ENCODE measurements at regions not wholly inside any gene's neighbourhood (a gene's known extent, or its start where the extent isn't known, plus 50 kb on each side); places are given as distances from the start of the nearest gene placed in this dataset.

DNA sequence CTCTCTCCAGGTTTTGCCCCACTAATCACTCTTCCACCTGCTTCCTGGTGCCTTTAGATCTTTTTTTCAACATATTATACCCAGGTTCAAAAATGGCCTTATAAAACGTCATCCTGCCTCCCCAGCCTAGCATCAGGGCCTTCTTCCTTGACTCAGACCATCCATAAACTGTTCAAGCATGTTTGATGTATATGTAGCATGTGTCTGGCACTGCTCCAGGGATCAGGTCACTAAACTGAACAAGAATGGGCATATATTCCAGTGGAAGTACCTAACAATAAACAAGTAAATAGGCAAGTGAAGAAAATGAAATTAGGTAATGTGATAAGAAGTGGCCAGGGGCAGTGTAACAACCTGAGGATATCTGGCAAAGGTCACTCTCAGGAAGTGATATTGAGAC is 141.2 kb downstream of the TRIB2 start:
- no peak for TF ChIP-seq POLR2A (IDR thresholded peaks at IDR 0.05; ENCODE audit: control extremely low read depth in 1 of 2, low read depth in 2 of 2, low read length in 2 of 2)
- TF ChIP-seq TCF12 (IDR thresholded peaks at IDR 0.05; ENCODE audit: low read depth, low read length): no peak
- TF ChIP-seq CTCF (IDR thresholded peaks at IDR 0.05; ENCODE audit: control extremely low read depth in 1 of 3, insufficient read depth in 1 of 3, low read depth in 1 of 3, low read length in 3 of 3): no peak
- no peak for TF ChIP-seq MAFK (IDR thresholded peaks at IDR 0.05; ENCODE audit: low read depth, low read length)
- TF ChIP-seq GABPA (IDR thresholded peaks at IDR 0.05; ENCODE audit: borderline replicate concordance, insufficient read depth, low read length): no peak
- TF ChIP-seq RAD21 (IDR thresholded peaks at IDR 0.05 in 1 of 2, conservative IDR thresholded peaks at IDR 0.05 in 1 of 2; ENCODE audit: low read depth in 2 of 2, low read length in 2 of 2): no peak
- no peak for TF ChIP-seq TAF1 (IDR thresholded peaks at IDR 0.05; ENCODE audit: low read depth, low read length)
- TF ChIP-seq SIN3A (conservative IDR thresholded peaks at IDR 0.05 in 1 of 2, IDR thresholded peaks at IDR 0.05 in 1 of 2; ENCODE audit: low read depth in 1 of 2, low read length in 2 of 2): no peak

All from H1 (cell line).